Dendritic cell treated with granulocyte-macrophage colony-stimulating factor and Interleukin-4, amounts not matched to agents 40 ng/mL and 50 ng/mL, for 4 days (primary cell): ENCODE measurements at regions not wholly inside any gene's neighbourhood (a gene's known extent, or its start where the extent isn't known, plus 50 kb on each side); places are given as distances from the start of the nearest gene placed in this dataset.

ENCODE experiments used
- H3K27ac Mint-ChIP-seq: one replicate; pipeline ENCODE4 v1.8.0; 2022; ENCODE audit warnings: mild to moderate bottlenecking, mixed read lengths
- H3K27me3 Mint-ChIP-seq: one replicate; pipeline ENCODE4 v1.8.0; 2022; ENCODE audit warnings: mild to moderate bottlenecking, mixed read lengths
- H3K36me3 Mint-ChIP-seq: one replicate; pipeline ENCODE4 v1.8.0; 2022; ENCODE audit warnings: low read depth, mixed read lengths
- H3K4me1 Mint-ChIP-seq: one replicate; pipeline ENCODE4 v1.8.0; 2022; ENCODE audit warnings: low read depth, mixed read lengths
- H3K4me3 Mint-ChIP-seq: one replicate; pipeline ENCODE4 v1.8.0; 2022; ENCODE audit warnings: mild to moderate bottlenecking, moderate library complexity, mixed read lengths
- H3K9me3 Mint-ChIP-seq: one replicate; pipeline ENCODE4 v1.8.0; 2022; ENCODE audit warnings: mixed read lengths
- intact Hi-C: fragments of 100-400 bp; cut with micrococcal nuclease; formaldehyde crosslinking; loops from one replicate; pipeline ENCODE4 v1.15.0; 2022

GRCh38 chr5:73274121-73274520 is 101.1 kb downstream of the TMEM174 start:
- Mint-ChIP-seq H3K27me3 (peaks cover 27% of the 10 kb centered on the region), H3K27ac (no peak overlapping the region), H3K9me3 (no peaks in the 10 kb centered on the region), H3K4me1 (no peaks in the 10 kb centered on the region), H3K36me3 (no peaks in the 10 kb centered on the region), H3K4me3 (no peak overlapping the region)
- intact Hi-C loops: no loop called here

GRCh38 chr5:73273379-73274050 is 100.5 kb downstream of the TMEM174 start:
- Mint-ChIP-seq H3K4me1 (no peaks in the 10 kb centered on the region), H3K9me3 (no peaks in the 10 kb centered on the region), H3K27ac (no peak overlapping the region), H3K27me3 (peaks cover 23% of the 10 kb centered on the region), H3K4me3 (no peak overlapping the region), H3K36me3 (no peaks in the 10 kb centered on the region)
- intact Hi-C loops: no loop called here

- Mint-ChIP-seq H3K4me3 (no peak overlapping the region), H3K36me3 (no peaks in the 10 kb centered on the region), H3K27me3 (peaks cover 20% of the 10 kb centered on the region), H3K27ac (no peak overlapping the region), H3K4me1 (no peaks in the 10 kb centered on the region), H3K9me3 (no peaks in the 10 kb centered on the region)
- intact Hi-C loops: no loop called here
These were observed 99.4 kb downstream of the TMEM174 start for GRCh38 chr5:73272351-73272750.

GRCh38 chr5:73268826-73269225 is 95.8 kb downstream of the TMEM174 start:
- Mint-ChIP-seq H3K9me3 (no peaks in the 10 kb centered on the region), H3K36me3 (no peaks in the 10 kb centered on the region), H3K27ac (no peak overlapping the region), H3K4me3 (no peak overlapping the region), H3K27me3 (peaks cover 31% of the 10 kb centered on the region), H3K4me1 (no peaks in the 10 kb centered on the region)
- intact Hi-C loops: no loop called here

- no peak overlapping the region for H3K4me3 Mint-ChIP-seq
- H3K27ac Mint-ChIP-seq: no peak overlapping the region
- H3K27me3 Mint-ChIP-seq: peaks cover 34% of the 10 kb centered on the region
- intact Hi-C loops: no loop called here
- no peaks in the 10 kb centered on the region for H3K4me1 Mint-ChIP-seq
- H3K36me3 Mint-ChIP-seq: no peaks in the 10 kb centered on the region
- H3K9me3 Mint-ChIP-seq: no peaks in the 10 kb centered on the region
These were observed 94.9 kb downstream of the TMEM174 start for GRCh38 chr5:73267766-73268435.

- Mint-ChIP-seq H3K36me3 (no peaks in the 10 kb centered on the region), H3K4me3 (no peak overlapping the region)
- intact Hi-C loops: no loop called here
These were observed 94.2 kb downstream of the TMEM174 start for GRCh38 chr5:73266925-73267765.

GRCh38 chr5:73266176-73266738 is 93.3 kb downstream of the TMEM174 start:
- Mint-ChIP-seq H3K4me1 (no peaks in the 10 kb centered on the region), H3K36me3 (no peaks in the 10 kb centered on the region), H3K9me3 (no peaks in the 10 kb centered on the region), H3K27ac (no peak overlapping the region), H3K27me3 (peaks cover 38% of the 10 kb centered on the region), H3K4me3 (no peak overlapping the region)
- intact Hi-C loops: no loop called here

More at GRCh38 chr5:73266925-73267765, 94.2 kb downstream of the TMEM174 start:
- Mint-ChIP-seq H3K9me3 (no peaks in the 10 kb centered on the region), H3K27me3 (peaks cover 34% of the 10 kb centered on the region), H3K27ac (no peak overlapping the region), H3K4me1 (no peaks in the 10 kb centered on the region)

GRCh38 chr5:73265641-73266040 is 92.6 kb downstream of the TMEM174 start:
- H3K4me1 Mint-ChIP-seq: no peaks in the 10 kb centered on the region
- H3K9me3 Mint-ChIP-seq: no peaks in the 10 kb centered on the region
- intact Hi-C loops: no loop called here
- H3K27ac Mint-ChIP-seq: no peak overlapping the region
- H3K4me3 Mint-ChIP-seq: no peak overlapping the region
- H3K36me3 Mint-ChIP-seq: no peaks in the 10 kb centered on the region
- H3K27me3 Mint-ChIP-seq: peaks cover 38% of the 10 kb centered on the region

GRCh38 chr5:73264631-73265030 is 91.6 kb downstream of the TMEM174 start:
- intact Hi-C loops: no loop called here
- H3K9me3 Mint-ChIP-seq: no peaks in the 10 kb centered on the region
- H3K4me1 Mint-ChIP-seq: no peaks in the 10 kb centered on the region
- H3K4me3 Mint-ChIP-seq: no peak overlapping the region
- peaks cover 36% of the 10 kb centered on the region for H3K27me3 Mint-ChIP-seq
- H3K36me3 Mint-ChIP-seq: no peaks in the 10 kb centered on the region
- no peak overlapping the region for H3K27ac Mint-ChIP-seq

GRCh38 chr5:73263001-73263710 is 90.2 kb downstream of the TMEM174 start:
- no peaks in the 10 kb centered on the region for H3K9me3 Mint-ChIP-seq
- H3K36me3 Mint-ChIP-seq: no peaks in the 10 kb centered on the region
- no peaks in the 10 kb centered on the region for H3K4me1 Mint-ChIP-seq
- H3K27me3 Mint-ChIP-seq: peaks cover 46% of the 10 kb centered on the region
- no peak overlapping the region for H3K4me3 Mint-ChIP-seq
- H3K27ac Mint-ChIP-seq: no peak overlapping the region
- intact Hi-C loops: no loop called here

- no peak overlapping the region for H3K27ac Mint-ChIP-seq
- H3K27me3 Mint-ChIP-seq: peaks cover 46% of the 10 kb centered on the region
- intact Hi-C loops: no loop called here
- no peaks in the 10 kb centered on the region for H3K36me3 Mint-ChIP-seq
- H3K4me3 Mint-ChIP-seq: no peak overlapping the region
- H3K9me3 Mint-ChIP-seq: no peaks in the 10 kb centered on the region
- no peaks in the 10 kb centered on the region for H3K4me1 Mint-ChIP-seq
These were observed 83.9 kb downstream of the TMEM174 start for GRCh38 chr5:73256862-73257261.

- H3K4me1 Mint-ChIP-seq: no peaks in the 10 kb centered on the region
- no peaks in the 10 kb centered on the region for H3K36me3 Mint-ChIP-seq
- intact Hi-C loops: no loop called here
- no peak overlapping the region for H3K27ac Mint-ChIP-seq
- H3K27me3 Mint-ChIP-seq: peaks cover 44% of the 10 kb centered on the region
- H3K9me3 Mint-ChIP-seq: no peaks in the 10 kb centered on the region
- H3K4me3 Mint-ChIP-seq: no peak overlapping the region
These were observed 83.5 kb downstream of the TMEM174 start for GRCh38 chr5:73256462-73256861.

- Mint-ChIP-seq H3K27ac (no peak overlapping the region), H3K4me1 (no peaks in the 10 kb centered on the region), H3K27me3 (peaks cover 43% of the 10 kb centered on the region), H3K4me3 (no peak overlapping the region), H3K9me3 (no peaks in the 10 kb centered on the region), H3K36me3 (no peaks in the 10 kb centered on the region)
- intact Hi-C loops: no loop called here
These were observed 83.0 kb downstream of the TMEM174 start for GRCh38 chr5:73256012-73256411.
